ENCODE measurements at regions not wholly inside any gene's neighbourhood (a gene's known extent, or its start where the extent isn't known, plus 50 kb on each side); places are given as distances from the start of the nearest gene placed in this dataset.

DNA sequence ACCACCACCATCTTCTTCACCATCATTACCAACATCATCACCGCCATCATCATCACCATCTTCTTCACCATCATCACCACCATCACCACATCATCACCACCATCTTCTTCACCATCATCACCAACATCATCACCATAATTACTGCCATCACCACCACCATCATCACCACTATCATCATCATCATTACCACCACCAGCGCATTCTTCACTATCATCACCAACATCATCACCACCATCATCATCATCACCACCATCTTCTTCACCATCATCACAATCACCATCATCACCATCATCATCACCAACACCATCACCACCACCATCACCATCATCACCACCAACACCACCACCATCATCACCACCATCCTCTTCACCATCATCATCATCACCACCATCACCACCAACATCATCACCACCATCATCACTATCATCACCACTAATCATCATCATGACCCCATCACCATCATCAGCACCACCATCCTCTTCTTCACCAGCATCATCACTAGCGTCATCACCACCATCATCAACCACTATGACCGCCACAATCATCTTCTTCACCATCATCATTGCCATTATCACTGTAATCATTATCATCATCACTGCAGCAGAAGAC lies 303.8 kb downstream of the CTTN start:
- no peaks in the 10 kb centered on the region for H3K4me1 ChIP-seq (ENCODE audit: control insufficient read depth in 4 of 4, insufficient read depth in 4 of 4, low read length in 3 of 4)
- no peak overlapping the region for H3K9ac ChIP-seq (ENCODE audit: low read depth in 1 of 2, low read length in 2 of 2)
- no peak for DNase-seq (ENCODE audit: low spot score)
- peaks cover 0 to 8% (median under 1%) of the 10 kb centered on the region in 4 donors for H3K36me3 ChIP-seq (ENCODE audit: control insufficient read depth in 4 of 4, insufficient read depth in 3 of 4, low read depth in 1 of 4, low read length in 3 of 4)
- H3K27ac ChIP-seq (ENCODE audit: low read depth in 1 of 2, low read length in 2 of 2), result no peak overlapping the region
- H3K27me3 ChIP-seq (ENCODE audit: control insufficient read depth in 4 of 4, insufficient read depth in 4 of 4, low read length in 3 of 4), result no peaks in the 10 kb centered on the region
- no peak overlapping the region for H3K4me3 ChIP-seq (ENCODE audit: low read depth in 1 of 3, low read length in 3 of 3)
- WGBS, result 95% methylated on average over 4 of the region's 4 CpGs
- no peaks in the 10 kb centered on the region for H3K9me3 ChIP-seq (ENCODE audit: control insufficient read depth in 4 of 4, low read length in 3 of 4)
- TF ChIP-seq NR2F2 (IDR thresholded peaks at IDR 0.05) (no peak), RXRA (IDR thresholded peaks at IDR 0.05) (no peak), YY1 (IDR thresholded peaks at IDR 0.05) (no peak), HNF4G (IDR thresholded peaks at IDR 0.05) (no peak), RAD21 (IDR thresholded peaks at IDR 0.05) (no peak), SP1 (IDR thresholded peaks at IDR 0.05) (no peak), FOXA2 (IDR thresholded peaks at IDR 0.05) (no peak), JUND (IDR thresholded peaks at IDR 0.05) (no peak)
- TF ChIP-seq, protein P1, sequence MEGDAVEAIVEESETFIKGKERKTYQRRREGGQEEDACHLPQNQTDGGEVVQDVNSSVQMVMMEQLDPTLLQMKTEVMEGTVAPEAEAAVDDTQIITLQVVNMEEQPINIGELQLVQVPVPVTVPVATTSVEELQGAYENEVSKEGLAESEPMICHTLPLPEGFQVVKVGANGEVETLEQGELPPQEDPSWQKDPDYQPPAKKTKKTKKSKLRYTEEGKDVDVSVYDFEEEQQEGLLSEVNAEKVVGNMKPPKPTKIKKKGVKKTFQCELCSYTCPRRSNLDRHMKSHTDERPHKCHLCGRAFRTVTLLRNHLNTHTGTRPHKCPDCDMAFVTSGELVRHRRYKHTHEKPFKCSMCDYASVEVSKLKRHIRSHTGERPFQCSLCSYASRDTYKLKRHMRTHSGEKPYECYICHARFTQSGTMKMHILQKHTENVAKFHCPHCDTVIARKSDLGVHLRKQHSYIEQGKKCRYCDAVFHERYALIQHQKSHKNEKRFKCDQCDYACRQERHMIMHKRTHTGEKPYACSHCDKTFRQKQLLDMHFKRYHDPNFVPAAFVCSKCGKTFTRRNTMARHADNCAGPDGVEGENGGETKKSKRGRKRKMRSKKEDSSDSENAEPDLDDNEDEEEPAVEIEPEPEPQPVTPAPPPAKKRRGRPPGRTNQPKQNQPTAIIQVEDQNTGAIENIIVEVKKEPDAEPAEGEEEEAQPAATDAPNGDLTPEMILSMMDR (IDR thresholded peaks at IDR 0.05; ENCODE audit: low read depth, low read length, missing input control), result no peak
- TF ChIP-seq, protein P2, sequence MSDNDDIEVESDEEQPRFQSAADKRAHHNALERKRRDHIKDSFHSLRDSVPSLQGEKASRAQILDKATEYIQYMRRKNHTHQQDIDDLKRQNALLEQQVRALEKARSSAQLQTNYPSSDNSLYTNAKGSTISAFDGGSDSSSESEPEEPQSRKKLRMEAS (IDR thresholded peaks at IDR 0.05), result no peak
- TF ChIP-seq, protein P3, sequence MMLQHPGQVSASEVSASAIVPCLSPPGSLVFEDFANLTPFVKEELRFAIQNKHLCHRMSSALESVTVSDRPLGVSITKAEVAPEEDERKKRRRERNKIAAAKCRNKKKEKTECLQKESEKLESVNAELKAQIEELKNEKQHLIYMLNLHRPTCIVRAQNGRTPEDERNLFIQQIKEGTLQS (IDR thresholded peaks at IDR 0.05), result no peak
- TF ChIP-seq, protein P4, sequence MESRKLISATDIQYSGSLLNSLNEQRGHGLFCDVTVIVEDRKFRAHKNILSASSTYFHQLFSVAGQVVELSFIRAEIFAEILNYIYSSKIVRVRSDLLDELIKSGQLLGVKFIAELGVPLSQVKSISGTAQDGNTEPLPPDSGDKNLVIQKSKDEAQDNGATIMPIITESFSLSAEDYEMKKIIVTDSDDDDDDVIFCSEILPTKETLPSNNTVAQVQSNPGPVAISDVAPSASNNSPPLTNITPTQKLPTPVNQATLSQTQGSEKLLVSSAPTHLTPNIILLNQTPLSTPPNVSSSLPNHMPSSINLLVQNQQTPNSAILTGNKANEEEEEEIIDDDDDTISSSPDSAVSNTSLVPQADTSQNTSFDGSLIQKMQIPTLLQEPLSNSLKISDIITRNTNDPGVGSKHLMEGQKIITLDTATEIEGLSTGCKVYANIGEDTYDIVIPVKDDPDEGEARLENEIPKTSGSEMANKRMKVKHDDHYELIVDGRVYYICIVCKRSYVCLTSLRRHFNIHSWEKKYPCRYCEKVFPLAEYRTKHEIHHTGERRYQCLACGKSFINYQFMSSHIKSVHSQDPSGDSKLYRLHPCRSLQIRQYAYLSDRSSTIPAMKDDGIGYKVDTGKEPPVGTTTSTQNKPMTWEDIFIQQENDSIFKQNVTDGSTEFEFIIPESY (IDR thresholded peaks at IDR 0.05), result no peak

DNA sequence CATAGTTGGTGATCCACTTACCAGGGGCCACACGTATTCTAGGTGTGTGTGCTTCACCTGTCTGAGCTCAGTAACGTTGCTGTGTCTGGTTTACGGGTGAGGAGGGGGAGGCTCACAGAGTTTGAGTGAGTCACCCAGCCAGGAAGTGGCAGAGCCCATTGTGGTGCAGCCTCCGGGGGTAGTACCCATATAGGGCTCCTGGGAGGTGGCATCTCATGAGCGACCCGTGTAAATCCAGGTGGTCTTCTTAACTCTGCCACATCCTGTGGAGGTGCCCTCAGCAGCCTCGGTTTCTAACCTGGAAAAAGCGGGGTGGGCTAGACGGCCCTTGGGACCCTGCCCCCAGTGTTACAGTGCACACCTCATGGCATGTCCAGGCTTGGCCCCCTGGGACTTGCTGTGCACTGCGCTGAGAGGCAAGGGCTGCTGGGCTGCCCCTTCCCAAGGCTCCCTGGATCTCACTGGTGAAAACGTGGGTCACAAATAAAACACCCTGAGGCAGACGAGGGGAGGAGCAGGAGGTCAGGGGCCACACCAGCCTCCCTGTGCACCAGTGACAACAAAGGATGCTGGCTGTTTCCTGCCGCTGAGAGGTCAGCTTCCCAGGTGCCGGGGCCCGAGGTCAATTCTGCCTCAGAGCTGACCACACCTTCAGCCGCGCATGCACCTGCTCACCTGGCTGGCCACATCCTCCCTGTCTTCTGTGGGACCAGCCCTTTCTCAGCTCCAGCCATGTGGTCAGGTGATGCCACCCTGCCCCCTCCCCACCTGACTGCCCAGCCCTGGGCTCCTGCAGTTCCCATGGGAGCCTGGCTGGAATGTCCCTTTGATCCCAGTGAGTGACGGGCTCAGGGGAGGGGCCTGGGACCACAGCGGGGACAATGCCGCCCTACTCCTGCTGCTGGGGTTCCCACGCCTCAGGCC lies 305.1 kb downstream of the CTTN start:
- H3K27me3 ChIP-seq (ENCODE audit: control insufficient read depth in 4 of 4, insufficient read depth in 4 of 4, low read length in 3 of 4), result no peaks in the 10 kb centered on the region
- no peaks in the 10 kb centered on the region for H3K9me3 ChIP-seq (ENCODE audit: control insufficient read depth in 4 of 4, low read length in 3 of 4)
- no peaks in the 10 kb centered on the region for H3K4me1 ChIP-seq (ENCODE audit: control insufficient read depth in 4 of 4, insufficient read depth in 4 of 4, low read length in 3 of 4)
- H3K9ac ChIP-seq (ENCODE audit: low read depth in 1 of 2, low read length in 2 of 2), result no peak overlapping the region
- TF ChIP-seq TAF1 (conservative IDR thresholded peaks at IDR 0.05) (no peak), FOXA1 (IDR thresholded peaks at IDR 0.05) (no peak), JUND (IDR thresholded peaks at IDR 0.05) (no peak), HNF4A (conservative IDR thresholded peaks at IDR 0.05) (no peak), HNF4G (IDR thresholded peaks at IDR 0.05) (no peak), NR2F2 (IDR thresholded peaks at IDR 0.05) (no peak), GABPA (IDR thresholded peaks at IDR 0.05 in 1 of 2, conservative IDR thresholded peaks at IDR 0.05 in 1 of 2) (no peak), FOXA2 (IDR thresholded peaks at IDR 0.05) (no peak)
- TF ChIP-seq, protein P1 (IDR thresholded peaks at IDR 0.05; ENCODE audit: low read depth, low read length, missing input control), result no peak
- TF ChIP-seq, protein P3 (IDR thresholded peaks at IDR 0.05), result no peak
- TF ChIP-seq, protein P2 (IDR thresholded peaks at IDR 0.05), result no peak
- H3K27ac ChIP-seq (ENCODE audit: low read depth in 1 of 2, low read length in 2 of 2), result no peak overlapping the region
- no peak for DNase-seq (ENCODE audit: low spot score)
- peaks cover 0 to under 1% (median 0%) of the 10 kb centered on the region in 4 donors for H3K36me3 ChIP-seq (ENCODE audit: control insufficient read depth in 4 of 4, insufficient read depth in 3 of 4, low read depth in 1 of 4, low read length in 3 of 4)
- no peak overlapping the region for H3K4me3 ChIP-seq (ENCODE audit: low read depth in 1 of 3, low read length in 3 of 3)
- 89% methylated on average over 21 of the region's 21 CpGs for WGBS

Data from liver (tissue), 8 donors.